SU-DHL-6 (cell line): ENCODE measurements at regions not wholly inside any gene's neighbourhood (a gene's known extent, or its start where the extent isn't known, plus 50 kb on each side); places are given as distances from the start of the nearest gene placed in this dataset.
A peak's percentile ranks its signal among the peaks of the same experiment; 100 is the strongest.
"Not testable (repeated sequence)": the region's sequence is repeated elsewhere in the genome, so short reads cannot be mapped to it uniquely, and the experiment has no call there.

Experiments
- H2AFZ ChIP-seq: fragments of 200-600 bp; sonication (generic); 2 replicates; pipeline ENCODE4 v1.6.1; 2014; ENCODE audit warnings: low read depth, mild to moderate bottlenecking, moderate library complexity, mixed read lengths, antibody characterized with exemption, low read length; ENCODE audit not compliant: severe bottlenecking
- H3F3A ChIP-seq: fragments of 200-600 bp; shearing (Covaris generic); 2 replicates; pipeline ENCODE4 v1.6.0; 2016; ENCODE audit warnings: antibody characterized with exemption, mild to moderate bottlenecking; ENCODE audit not compliant: insufficient read depth
- H3K27ac ChIP-seq: fragments of 200-600 bp; sonication (generic); 2 replicates; pipeline ENCODE4 v1.5.1; 2016; ENCODE audit warnings: low read depth, mild to moderate bottlenecking, low read length, moderate library complexity, mixed read lengths
- H3K27me3 ChIP-seq: fragments of 200-600 bp; sonication (generic), shearing (Covaris generic); 2 replicates; pipeline ENCODE4 v1.6.0; 2014; ENCODE audit warnings: mild to moderate bottlenecking, low read length
- H3K36me3 ChIP-seq: fragments of 200-600 bp; sonication (generic); 2 replicates; pipeline ENCODE4 v1.6.1; 2014; ENCODE audit warnings: mild to moderate bottlenecking, low read length, mixed read lengths
- H3K4me2 ChIP-seq: fragments of 300-600, 200-600 bp; shearing (Covaris generic), sonication (generic); 2 replicates; pipeline ENCODE4 v1.6.0; 2014; ENCODE audit warnings: low read length, low read depth, mild to moderate bottlenecking; ENCODE audit not compliant: poor library complexity, severe bottlenecking
- H3K4me3 ChIP-seq: fragments of 200-600 bp; sonication (generic); 2 replicates; pipeline ENCODE4 v1.5.1; 2014; ENCODE audit warnings: antibody characterized with exemption, low read length, mild to moderate bottlenecking, mixed read lengths; ENCODE audit not compliant: insufficient read depth, poor library complexity, severe bottlenecking
- H3K79me2 ChIP-seq: fragments of 200-600 bp; sonication (generic); 2 replicates; pipeline ENCODE4 v1.6.1; 2014; ENCODE audit warnings: mild to moderate bottlenecking, low read length, moderate library complexity; ENCODE audit not compliant: insufficient read depth
- H3K9ac ChIP-seq: fragments of 200-600 bp; sonication (generic); 2 replicates; pipeline ENCODE4 v1.7.0; 2014; ENCODE audit warnings: mild to moderate bottlenecking, low read length
- H3K9me2 ChIP-seq: fragments of 200-600 bp; sonication (generic); replicated peaks from 2 replicates; pipeline ENCODE4 v1.6.1; 2014; ENCODE audit warnings: low read length; ENCODE audit not compliant: insufficient read depth
- H3K9me3 ChIP-seq: fragments of 200-600 bp; sonication (generic); 2 replicates; pipeline ENCODE4 v1.6.1; 2014; ENCODE audit warnings: low read length, mixed read lengths; ENCODE audit not compliant: insufficient read depth
- H4K20me1 ChIP-seq: fragments of 200-600 bp; sonication (generic); 2 replicates; pipeline ENCODE4 v1.6.1; 2014; ENCODE audit warnings: low read depth, mild to moderate bottlenecking, antibody characterized with exemption, low read length, moderate library complexity, mixed read lengths
- EZH2phosphoT487 ChIP-seq: fragments of 200-600 bp; sonication (generic), shearing (Covaris generic); conservative IDR thresholded peaks from 2 replicates; pipeline ENCODE4 v1.6.1; 2018; ENCODE audit warnings: mild to moderate bottlenecking, antibody characterized with exemption, low read length, moderate library complexity, mixed read lengths
- TF ChIP-seq, protein P1 (sequence below): fragments of 200-600 bp; sonication (generic); IDR thresholded peaks from one replicate; pipeline ENCODE4 v1.5.1; 2017; ENCODE audit warnings: antibody characterized with exemption, mild to moderate bottlenecking, low read length, moderate library complexity; ENCODE audit not compliant: insufficient read depth, poor library complexity, severe bottlenecking

DNA sequence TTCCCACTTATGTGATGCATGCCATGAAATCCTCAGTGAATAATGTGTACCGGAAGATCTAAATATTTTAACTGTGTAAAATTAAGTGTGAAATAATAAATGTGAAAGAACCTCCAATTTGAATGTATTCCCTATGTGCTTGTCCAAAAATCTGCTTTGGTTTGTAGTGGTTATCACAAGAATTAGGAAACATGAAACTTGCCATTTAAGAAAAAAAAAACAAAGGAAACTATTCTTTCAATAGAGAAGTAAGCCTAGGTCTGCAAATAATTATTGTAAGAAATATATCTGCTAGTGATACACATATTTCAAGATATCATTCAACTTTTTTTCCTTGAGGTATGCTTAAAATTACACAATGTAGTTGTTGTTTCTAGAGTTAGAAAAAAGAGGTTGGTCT is 500.4 kb downstream of the SLC6A15 start:
- peak overlapping the region; percentile 32 for H2AFZ ChIP-seq
- no peaks in the 10 kb centered on the region for H3K9me2 ChIP-seq
- H3K27ac ChIP-seq = no peak overlapping the region
- no peak overlapping the region for H3K4me3 ChIP-seq
- H3K27me3 ChIP-seq = no peaks in the 10 kb centered on the region
- no peak for TF ChIP-seq EZH2phosphoT487
- TF ChIP-seq, protein P1, sequence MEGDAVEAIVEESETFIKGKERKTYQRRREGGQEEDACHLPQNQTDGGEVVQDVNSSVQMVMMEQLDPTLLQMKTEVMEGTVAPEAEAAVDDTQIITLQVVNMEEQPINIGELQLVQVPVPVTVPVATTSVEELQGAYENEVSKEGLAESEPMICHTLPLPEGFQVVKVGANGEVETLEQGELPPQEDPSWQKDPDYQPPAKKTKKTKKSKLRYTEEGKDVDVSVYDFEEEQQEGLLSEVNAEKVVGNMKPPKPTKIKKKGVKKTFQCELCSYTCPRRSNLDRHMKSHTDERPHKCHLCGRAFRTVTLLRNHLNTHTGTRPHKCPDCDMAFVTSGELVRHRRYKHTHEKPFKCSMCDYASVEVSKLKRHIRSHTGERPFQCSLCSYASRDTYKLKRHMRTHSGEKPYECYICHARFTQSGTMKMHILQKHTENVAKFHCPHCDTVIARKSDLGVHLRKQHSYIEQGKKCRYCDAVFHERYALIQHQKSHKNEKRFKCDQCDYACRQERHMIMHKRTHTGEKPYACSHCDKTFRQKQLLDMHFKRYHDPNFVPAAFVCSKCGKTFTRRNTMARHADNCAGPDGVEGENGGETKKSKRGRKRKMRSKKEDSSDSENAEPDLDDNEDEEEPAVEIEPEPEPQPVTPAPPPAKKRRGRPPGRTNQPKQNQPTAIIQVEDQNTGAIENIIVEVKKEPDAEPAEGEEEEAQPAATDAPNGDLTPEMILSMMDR = no peak
- H3K36me3 ChIP-seq = no peaks in the 10 kb centered on the region
- no peaks in the 10 kb centered on the region; the same call in 1 of the 2 replicates for H3K9me3 ChIP-seq
- H3K9ac ChIP-seq = no peak overlapping the region
- no peaks in the 10 kb centered on the region for H3F3A ChIP-seq
- H4K20me1 ChIP-seq = no peaks in the 10 kb centered on the region
- no peaks in the 10 kb centered on the region for H3K79me2 ChIP-seq
- no peak overlapping the region for H3K4me2 ChIP-seq

DNA sequence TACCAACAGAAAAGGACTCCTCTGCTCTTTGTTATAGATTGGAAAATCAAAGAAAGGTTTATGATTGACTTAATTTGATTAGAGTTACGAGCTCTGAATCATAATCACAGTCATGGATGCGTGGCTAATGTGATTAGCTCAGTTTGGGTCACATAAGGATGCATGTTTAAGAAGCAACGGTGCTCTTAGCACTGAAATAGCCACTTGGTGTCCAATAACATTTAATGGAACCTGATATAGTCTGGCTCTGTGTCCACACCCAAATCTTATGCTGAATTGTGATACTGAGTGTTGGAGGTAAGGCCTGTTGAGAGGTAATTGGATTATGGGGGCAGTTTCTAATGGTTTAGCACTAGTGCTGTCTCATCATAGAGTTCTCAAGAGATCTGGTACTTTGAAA is 501.6 kb downstream of the SLC6A15 start:
- Histone ChIP-seq H3K9ac (no peak overlapping the region), H3K9me3 (no peaks in the 10 kb centered on the region; the same call in 1 of the 2 replicates), H3K79me2 (no peaks in the 10 kb centered on the region), H3K36me3 (no peaks in the 10 kb centered on the region), H3K4me2 (no peak overlapping the region), H3K9me2 (no peaks in the 10 kb centered on the region), H3K27ac (no peak overlapping the region), H4K20me1 (no peaks in the 10 kb centered on the region), H2AFZ (peak overlapping the region; percentile 30), H3K27me3 (no peaks in the 10 kb centered on the region), H3K4me3 (no peak overlapping the region), H3F3A (no peaks in the 10 kb centered on the region)
- TF ChIP-seq, protein P1 = no peak
- no peak for TF ChIP-seq EZH2phosphoT487

DNA sequence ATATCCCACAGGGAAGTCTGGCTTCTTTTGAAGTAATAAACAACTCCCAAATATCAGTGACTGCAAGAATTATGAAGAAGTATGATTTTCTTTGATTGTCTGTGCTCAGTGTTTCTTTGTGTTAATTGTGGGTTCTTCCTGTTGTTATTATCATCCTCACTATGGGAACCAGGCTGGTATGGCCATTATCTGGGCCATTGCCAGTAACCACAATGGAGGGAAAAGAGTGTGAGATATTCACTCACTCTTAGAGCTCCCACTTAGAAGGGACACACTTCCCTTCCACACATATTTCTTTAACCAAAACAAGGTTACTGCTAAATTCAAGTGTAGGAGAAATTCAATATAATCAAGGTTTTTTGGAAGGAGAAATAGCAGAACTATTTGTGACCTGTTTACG is 503.7 kb downstream of the SLC6A15 start:
- H4K20me1 ChIP-seq = no peaks in the 10 kb centered on the region
- H3K9me3 ChIP-seq = no peaks in the 10 kb centered on the region; the same call in 1 of the 2 replicates
- no peaks in the 10 kb centered on the region for H3K9me2 ChIP-seq
- no peak overlapping the region for H3K4me3 ChIP-seq
- TF ChIP-seq EZH2phosphoT487 = no peak
- TF ChIP-seq, protein P1 = no peak
- no peak overlapping the region for H3K9ac ChIP-seq
- no peak overlapping the region for H3K4me2 ChIP-seq
- no peak overlapping the region for H3K27ac ChIP-seq
- H3F3A ChIP-seq = no peaks in the 10 kb centered on the region
- H3K36me3 ChIP-seq = no peaks in the 10 kb centered on the region
- no peaks in the 10 kb centered on the region for H3K27me3 ChIP-seq
- peak overlapping the region; percentile 61 for H2AFZ ChIP-seq
- H3K79me2 ChIP-seq = no peaks in the 10 kb centered on the region

DNA sequence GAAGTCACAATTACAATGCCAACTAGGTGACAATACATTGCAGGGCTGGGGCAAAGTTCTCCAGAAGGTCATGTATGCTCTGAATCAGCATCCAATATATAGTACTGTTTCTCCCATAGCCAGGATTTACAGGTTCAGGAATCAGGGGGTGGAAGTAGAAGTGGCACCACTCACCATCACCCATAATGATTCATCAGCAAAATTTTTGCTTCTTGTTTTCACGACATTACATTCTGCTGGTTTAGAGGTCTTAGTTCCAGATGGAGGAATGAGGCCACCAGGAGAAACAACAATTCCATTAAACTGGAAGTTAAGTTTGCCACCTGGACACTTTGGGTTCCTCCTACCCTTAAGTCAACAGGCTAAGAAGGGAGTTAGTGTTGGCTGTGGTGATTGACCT is 505.9 kb downstream of the SLC6A15 start:
- not testable (repeated sequence) for H3F3A ChIP-seq, H4K20me1 ChIP-seq, H3K9ac ChIP-seq, H3K9me2 ChIP-seq, H3K4me3 ChIP-seq, H3K27ac ChIP-seq, H3K4me2 ChIP-seq, H2AFZ ChIP-seq, H3K27me3 ChIP-seq, H3K79me2 ChIP-seq, H3K9me3 ChIP-seq, H3K36me3 ChIP-seq
